Heart left ventricle (tissue), 13 donors: ENCODE measurements at regions not wholly inside any gene's neighbourhood (a gene's known extent, or its start where the extent isn't known, plus 50 kb on each side); places are given as distances from the start of the nearest gene placed in this dataset.

Source experiments
- POLR2A ChIP-seq, 2 donors: fragments of 450-650 bp; IDR thresholded peaks; one replicate each; pipeline ENCODE4 v1.6.1; 2017; ENCODE audit warnings: antibody characterized with exemption in 2 of 2, mild to moderate bottlenecking in 2 of 2, moderate library complexity in 2 of 2
- TF ChIP-seq, protein P1 (sequence below), 12 donors: fragments of 200-600 bp; sonication (generic) in 4 of 12; IDR thresholded peaks; one replicate each; pipeline versions ENCODE4 v1.5.0 to v1.8.0; 2018 to 2022; ENCODE audit warnings: antibody characterized with exemption in 12 of 12, mild to moderate bottlenecking in 5 of 12
- donor health status: ischemic (EF 13 %, LVEDD 7.1; RV severe dilation, severe dysfunction).
- donor health status: DM: no; HTN: yes; CAD: no.
- donor health status: DM: no; HTN: no; CAD: no.
- donor health status: ischemic (EF 25% LVEDD 6.9; RV normal size, moderate dysfunction).
- donor health status: ischemic (EF 25% LVEDD 5.7; RV mildly dilated, moderate dysfunction).
- donor health status: ischemic (EF 35%, LVEDD 5.7; RV mildly dilated, moderate dysfunction).
- donor health status: nonischemic (EF 11% LVEDD 7.7; RV severe dilation, severe dysfunction).
- donor health status: DM: yes; HTN: yes; CAD: no.
- donor health status: PGD.
- donor health status: ischemic (EF 29% LVEDD 5.4; RV normal size, mild dysfunction).
- donor health status: nonischemic (EF 23%, LVEDD 6.1; RV moderate dilation, normal function).

DNA sequence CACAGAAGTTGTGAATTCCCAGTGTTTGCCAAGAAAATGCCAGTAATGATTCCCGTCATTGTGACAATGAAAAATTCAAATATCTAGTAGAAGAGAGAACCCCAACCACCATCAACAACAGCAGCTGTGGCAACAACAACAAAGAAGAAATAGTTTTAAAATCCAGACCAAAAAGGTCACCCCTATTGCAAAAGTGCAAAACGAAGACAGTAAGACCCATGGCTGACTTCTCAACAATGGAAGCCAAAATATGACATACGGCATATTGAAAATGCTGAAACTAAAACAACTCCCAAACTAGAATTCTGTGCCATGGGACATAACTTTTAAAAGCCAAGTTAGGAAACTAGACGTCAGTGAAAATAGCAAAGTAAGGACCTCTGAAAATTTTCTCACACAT lies 270.6 kb downstream of the IRX2 start:
- no peak for TF ChIP-seq POLR2A (IDR thresholded peaks at IDR 0.05)
- TF ChIP-seq, protein P1, sequence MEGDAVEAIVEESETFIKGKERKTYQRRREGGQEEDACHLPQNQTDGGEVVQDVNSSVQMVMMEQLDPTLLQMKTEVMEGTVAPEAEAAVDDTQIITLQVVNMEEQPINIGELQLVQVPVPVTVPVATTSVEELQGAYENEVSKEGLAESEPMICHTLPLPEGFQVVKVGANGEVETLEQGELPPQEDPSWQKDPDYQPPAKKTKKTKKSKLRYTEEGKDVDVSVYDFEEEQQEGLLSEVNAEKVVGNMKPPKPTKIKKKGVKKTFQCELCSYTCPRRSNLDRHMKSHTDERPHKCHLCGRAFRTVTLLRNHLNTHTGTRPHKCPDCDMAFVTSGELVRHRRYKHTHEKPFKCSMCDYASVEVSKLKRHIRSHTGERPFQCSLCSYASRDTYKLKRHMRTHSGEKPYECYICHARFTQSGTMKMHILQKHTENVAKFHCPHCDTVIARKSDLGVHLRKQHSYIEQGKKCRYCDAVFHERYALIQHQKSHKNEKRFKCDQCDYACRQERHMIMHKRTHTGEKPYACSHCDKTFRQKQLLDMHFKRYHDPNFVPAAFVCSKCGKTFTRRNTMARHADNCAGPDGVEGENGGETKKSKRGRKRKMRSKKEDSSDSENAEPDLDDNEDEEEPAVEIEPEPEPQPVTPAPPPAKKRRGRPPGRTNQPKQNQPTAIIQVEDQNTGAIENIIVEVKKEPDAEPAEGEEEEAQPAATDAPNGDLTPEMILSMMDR (IDR thresholded peaks at IDR 0.05): no peak
